H4 (cell line): ENCODE measurements at regions not wholly inside any gene's neighbourhood (a gene's known extent, or its start where the extent isn't known, plus 50 kb on each side); places are given as distances from the start of the nearest gene placed in this dataset.
"Not testable (repeated sequence)": the region's sequence is repeated elsewhere in the genome, so short reads cannot be mapped to it uniquely, and the experiment has no call there.

Experiments
- DNase-seq: peaks from one replicate; pipeline ENCODE4 v3.0.0-alpha.2; 2015; ENCODE audit warnings: low spot score

DNA sequence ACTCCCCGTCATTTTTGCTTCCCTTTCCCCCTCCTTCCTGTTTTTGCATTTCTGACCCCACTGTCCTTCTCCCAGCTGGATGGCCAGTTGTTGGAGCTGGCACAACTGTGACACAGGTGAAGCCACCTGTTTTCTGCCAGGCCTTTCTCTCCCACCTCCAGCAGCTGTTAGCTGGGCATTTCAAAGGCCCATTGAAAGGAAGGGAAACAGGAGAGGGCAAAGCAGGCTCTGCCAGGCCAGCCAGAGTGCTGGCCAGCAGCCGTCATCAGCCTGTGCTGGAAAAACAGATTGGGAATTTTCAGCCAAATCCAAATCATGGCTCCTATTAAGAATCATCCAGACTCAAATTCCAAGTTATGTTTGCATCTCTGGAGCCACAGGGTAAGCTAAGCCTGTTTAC, 155.2 kb upstream of the C2CD4B start:
- no peak for DNase-seq

- no peak for DNase-seq
These were observed 158.3 kb upstream of the C2CD4B start for GRCh38 chr15:62323353-62323890.

DNA sequence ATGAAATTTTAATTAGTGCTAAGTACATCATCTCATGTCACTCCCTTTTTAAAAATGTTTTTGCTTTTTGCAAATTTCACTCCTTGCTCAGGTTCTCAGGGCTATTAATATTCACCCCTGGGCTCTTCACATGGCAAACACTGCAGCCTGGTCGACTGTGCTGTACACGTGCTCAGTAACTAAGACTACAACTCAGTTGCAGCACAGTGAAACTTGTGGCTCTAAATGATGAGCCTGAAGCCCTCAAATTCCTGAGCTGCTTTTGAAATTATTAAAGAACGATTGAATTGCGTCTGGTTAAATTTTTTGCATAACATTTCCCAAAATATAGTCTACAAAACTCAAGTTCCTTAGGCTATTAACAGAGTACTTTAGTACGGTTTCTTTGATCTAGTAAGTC, 159.3 kb upstream of the C2CD4B start:
- DNase-seq = no peak

DNA sequence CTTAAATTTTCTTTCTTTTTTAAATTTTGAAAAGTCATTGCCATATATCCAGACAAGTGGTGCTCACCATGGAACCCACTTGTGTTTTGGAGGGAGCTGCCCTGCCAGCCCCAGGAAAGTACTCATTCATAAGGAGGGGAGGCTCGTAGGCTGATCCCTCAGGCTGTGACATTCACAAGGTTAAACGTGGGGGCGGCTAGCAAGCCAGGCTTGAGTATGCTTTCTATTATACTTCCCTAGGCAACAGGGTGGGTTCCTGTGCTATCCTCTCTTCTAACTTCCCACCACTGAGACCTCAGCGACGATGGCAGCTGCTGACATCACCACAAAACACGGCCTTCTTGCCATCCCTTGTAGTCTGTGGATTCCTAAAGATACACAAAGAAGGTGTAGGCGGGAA, 160.5 kb upstream of the C2CD4B start:
- no peak for DNase-seq

DNA sequence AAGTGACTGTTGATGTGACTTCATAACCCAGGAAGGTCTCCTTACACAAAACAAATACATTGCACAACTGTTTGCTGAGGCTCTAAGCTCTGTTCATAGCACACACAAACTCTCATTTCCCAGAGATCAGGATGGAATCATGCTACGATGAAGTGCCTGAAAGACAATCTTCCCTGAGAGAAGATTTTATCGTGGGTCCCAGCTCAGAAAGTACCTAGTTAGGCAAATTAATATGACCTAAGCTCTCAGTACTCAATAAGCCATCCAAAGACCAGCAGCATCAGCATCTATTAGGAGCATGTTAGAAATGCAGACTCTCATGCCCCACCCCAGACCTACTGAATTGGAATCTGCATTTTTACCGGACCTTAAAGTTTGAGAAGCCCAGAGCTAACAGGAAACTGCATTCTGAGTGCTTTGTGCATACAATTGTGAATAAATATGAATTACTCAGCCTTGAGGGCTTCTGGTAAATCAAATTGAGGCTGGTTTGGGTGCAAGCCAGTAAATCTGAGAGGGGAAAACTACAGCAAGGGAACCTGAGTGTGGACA, 161.5 kb upstream of the C2CD4B start:
- no peak for DNase-seq

- no peak for DNase-seq
These were observed 162.3 kb upstream of the C2CD4B start for GRCh38 chr15:62327406-62327805.

GRCh38 chr15:62332472-62332871, 167.4 kb upstream of the C2CD4B start:
- not testable (repeated sequence) for DNase-seq

DNA sequence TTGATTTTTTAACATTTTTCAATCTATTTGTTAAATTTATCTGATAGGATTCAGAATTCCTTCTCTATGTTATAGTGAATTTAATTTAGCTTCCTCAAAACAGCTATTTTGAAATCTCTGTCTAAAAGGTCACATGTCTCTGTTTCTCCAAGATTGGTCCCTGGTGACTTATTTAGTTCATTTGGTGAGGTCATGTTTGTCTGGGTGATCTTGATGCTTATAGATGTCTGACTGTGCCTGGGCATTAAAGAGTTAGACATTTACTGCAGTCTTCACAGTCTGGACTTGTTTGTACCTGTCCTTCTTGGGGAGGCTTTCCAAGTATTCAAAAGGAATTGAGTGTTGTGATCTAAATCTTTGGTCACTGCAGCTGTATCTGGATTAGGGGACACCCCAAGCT, 169.5 kb upstream of the C2CD4B start:
- no peak for DNase-seq

DNA sequence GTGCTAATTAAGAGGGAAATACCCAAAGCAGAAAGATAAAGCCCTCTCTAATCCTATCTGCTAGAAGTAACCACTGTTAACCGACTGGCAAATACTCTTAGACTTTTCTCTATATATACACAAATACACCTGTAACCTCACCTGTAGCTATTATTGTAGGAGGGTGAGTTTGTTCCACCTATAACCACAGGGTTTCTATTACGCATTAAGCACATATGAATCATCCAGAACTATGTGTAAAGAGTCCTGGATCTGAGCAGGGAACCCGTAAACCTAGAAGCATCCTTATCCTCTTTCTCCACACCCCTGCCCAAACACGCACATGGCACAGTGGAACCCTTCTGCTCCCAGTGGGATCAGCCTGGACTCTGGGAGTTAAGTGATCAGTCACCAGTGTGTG, 172.8 kb upstream of the C2CD4B start:
- DNase-seq = no peak

DNA sequence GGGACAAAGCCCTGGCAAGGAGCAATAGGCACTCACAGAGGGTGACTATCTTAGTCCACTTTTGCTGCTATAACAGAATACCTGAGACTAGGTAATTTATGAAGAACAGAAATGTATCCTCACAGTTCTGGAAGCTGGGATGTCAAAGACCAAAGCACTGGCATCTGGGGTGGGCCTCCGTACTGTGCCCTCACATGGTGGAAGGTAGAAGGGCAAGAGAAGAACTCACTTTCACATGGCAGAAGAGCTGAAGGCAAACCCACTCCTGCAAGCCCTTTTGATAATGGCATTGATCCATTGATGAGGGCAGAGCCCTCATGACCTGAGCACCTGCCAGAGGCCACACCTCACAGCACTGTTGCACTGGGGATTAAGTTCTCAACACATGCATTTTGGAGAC, 173.4 kb upstream of the C2CD4B start:
- DNase-seq = no peak

DNA sequence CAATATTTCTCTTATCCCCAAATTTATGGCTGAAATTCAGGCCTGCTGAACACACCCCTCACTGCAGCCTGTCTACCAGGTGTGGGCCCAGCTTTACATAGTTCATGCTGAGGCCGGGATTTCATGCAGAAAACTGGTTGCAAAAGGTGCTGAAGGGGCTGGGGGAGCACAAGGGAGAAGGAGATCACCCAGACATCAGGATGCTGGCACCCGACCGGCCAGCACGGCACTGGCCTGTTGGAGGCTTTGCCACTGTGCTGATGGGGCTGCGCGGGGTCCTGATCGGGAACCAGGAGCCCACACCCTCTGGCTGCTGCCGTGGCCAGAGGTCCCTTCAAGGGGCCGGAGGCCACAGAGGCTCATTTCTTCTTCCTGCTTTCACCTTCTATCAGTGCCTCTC, 177.9 kb upstream of the C2CD4B start:
- DNase-seq = no peak

DNA sequence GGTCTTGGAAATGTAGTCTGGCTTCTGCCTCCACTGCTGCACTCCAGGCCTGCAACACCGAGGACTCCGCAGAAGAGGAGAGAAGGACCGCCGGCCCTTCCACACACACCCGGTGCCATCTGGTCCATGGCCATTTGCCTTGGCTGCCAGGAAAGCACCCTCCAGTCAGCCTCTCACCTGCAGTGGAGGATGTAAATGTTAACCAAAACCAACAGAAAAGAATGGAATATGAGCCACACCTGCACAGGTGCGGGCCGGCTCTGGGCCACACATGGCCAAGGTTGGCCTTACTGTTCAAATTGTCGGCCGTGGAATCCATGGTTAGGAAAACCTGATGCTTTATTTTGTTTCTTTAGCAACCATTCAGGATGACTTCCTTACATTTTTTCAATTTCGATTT, 178.3 kb upstream of the C2CD4B start:
- DNase-seq = no peak

DNA sequence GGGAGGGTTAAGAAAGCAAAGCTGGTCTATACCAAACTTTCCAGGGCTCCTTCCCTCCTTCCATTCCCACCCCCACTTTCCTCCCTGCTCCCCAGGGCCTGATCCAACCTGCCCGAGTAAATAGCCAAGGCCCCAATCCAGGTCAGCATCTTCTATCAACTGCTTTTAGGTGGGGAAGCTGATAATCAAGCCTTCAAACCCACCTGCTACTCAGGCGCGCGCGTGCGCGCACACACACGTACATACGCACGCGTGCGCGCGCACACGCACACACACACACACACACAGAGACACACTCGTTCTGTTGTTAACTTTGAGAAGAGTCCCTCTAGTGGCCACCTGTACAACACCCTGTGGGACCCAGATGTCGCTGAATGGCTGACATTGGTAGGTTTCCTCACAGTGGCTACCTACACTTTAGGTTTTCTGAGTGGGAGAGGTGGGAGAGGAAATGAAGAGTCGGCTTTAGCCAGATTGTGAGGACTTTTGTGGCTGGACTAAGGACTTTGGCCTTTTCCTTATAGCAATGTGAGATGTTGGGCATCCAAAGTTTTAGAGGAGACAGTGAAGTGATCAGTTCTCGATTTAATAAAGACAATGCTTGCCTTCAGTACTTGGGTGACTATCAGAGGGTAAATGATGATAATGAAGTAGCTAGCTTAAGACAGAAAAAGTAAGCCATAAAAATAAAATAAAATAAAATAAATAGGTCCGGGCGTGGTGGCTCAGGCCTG, 179.9 kb upstream of the C2CD4B start:
- DNase-seq = peak; percentile 60

GRCh38 chr15:62346168-62346567, 181.1 kb upstream of the C2CD4B start:
- no peak for DNase-seq

- DNase-seq = no peak
These were observed 183.0 kb upstream of the C2CD4B start for GRCh38 chr15:62348118-62348517.

DNA sequence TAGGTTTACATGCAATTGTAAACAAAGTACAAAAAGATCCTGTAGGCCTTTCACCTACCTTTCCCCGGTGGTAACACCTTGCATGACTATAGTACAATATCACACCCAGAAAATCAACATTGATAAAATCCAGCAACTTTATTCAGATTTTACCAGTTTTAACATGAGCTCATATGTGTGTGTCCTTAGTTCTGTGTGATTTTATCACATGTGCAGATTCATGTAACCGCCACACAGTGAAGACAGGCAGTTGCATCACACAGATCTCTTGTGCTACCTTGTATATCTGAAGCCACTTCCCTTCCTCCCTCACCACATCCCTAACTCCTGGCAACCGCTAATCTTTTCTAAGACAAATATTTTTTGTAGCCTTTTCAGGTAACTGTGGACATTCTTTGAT, 183.5 kb upstream of the C2CD4B start:
- no peak for DNase-seq

- no peak for DNase-seq
These were observed 187.7 kb upstream of the C2CD4B start for GRCh38 chr15:62352817-62353216.

DNA sequence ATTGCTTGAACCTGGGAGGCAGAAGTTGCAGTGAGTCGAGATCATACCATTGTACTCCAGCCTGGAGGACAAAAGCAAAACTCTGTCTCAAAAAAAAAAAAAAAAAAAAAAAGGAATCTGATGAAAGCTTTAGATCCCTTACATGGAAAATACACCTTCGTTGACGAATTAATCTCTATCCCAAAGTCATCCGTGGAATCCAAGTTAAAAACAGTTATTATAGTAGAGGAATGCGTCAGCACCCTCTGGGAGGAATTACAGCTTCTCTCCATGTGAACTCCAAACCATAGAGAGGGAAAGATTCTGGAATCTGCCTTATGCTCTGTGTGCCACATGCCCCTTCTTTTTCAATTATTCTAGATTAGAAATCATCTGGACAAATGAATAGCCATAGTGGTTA, 192.3 kb upstream of the C2CD4B start:
- no peak for DNase-seq

DNA sequence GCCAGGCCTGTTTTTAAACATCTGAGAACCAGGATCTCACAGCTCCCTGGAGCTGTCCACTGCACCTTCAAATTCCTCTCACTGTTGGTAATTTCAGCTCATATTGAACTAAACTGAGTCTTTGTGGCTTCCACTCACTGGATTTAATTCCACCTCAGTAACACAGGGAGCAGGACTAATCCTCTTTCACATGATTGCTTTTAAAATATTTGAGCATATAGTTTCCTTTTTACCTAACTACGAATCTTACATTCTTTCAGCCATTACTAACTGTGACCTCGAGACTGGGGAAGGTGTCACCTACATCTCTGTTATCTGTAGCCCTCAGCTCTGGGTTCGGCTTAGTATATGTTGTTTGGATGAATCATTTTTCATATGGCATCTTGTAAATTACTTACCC, 194.3 kb upstream of the C2CD4B start:
- DNase-seq = no peak

DNA sequence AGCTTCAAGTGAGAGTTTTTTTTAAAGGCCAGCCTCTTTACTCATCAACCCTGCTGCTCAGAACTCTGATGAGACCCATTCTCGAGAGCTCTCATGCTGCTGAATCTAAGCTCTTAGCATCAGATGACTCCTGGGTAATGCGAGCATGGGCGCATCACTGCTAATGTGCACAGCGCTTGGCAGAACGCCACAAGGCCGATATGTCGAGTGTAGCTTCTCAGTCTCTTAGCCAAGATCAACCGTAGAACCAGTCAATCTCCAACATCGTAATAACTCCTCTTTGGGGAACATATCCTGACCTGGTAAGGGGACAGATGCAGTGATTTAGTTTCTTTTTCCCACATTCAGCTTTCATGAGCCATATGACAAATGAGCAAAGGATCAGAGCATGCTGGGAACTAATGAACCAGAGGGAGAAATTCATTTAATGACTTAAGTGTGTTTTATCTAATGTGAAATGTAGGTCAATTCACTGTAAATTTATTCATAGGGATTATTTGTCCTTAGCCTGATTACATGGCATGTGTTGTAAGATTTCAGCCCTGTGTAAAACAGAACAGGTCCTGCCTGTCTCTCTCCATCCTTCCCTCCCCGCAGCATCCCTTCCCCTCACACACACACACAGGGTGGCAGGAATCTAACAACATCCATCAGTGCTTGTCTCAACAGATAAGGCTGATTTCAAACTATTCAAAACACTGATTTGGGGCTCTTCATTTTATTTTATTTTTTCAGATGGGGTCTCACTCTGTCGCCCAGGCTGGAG, 195.4 kb upstream of the C2CD4B start:
- no peak for DNase-seq

- DNase-seq = no peak
These were observed 197.1 kb upstream of the C2CD4B start for GRCh38 chr15:62362144-62362543.

GRCh38 chr15:62362608-62363007, 197.5 kb upstream of the C2CD4B start:
- no peak for DNase-seq

DNA sequence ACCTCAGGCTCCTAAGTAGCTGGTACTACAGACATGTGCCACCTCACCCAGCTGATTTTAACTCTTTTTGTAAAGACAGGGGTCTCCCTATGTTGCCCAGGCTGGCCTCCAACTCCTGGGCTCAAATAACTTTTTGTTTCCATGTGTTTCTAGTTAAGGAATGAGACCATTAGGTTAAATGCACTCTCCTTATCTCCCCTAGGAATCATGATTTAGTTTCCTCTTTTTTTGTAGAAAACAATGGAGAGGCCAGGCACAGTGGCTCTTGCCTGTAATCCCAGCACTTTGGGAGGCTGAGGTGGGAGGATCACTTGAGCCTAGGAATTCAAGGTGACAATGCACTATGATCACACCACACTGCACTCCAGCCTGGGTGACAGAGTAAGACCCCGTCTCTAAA, 198.8 kb upstream of the C2CD4B start:
- no peak for DNase-seq
